HG03196 (cell line): ENCODE measurements at regions not wholly inside any gene's neighbourhood (a gene's known extent, or its start where the extent isn't known, plus 50 kb on each side); places are given as distances from the start of the nearest gene placed in this dataset.

Source experiments
- ATAC-seq: cut with Tn5 transposase; IDR thresholded peaks from one replicate; pipeline ENCODE4 v1.9.1; 2021; ENCODE audit not compliant: unreplicated experiment

GRCh38 chr11:71201936-71202597, 50.3 kb downstream of the SHANK2 start:
- no peak for ATAC-seq

GRCh38 chr11:71201231-71201630, 51.1 kb downstream of the SHANK2 start:
- ATAC-seq: no peak

- no peak for ATAC-seq
Measured at GRCh38 chr11:71200761-71201160, 51.6 kb downstream of the SHANK2 start.

- ATAC-seq: no peak
Measured at GRCh38 chr11:71200172-71200716, 52.1 kb downstream of the SHANK2 start.

GRCh38 chr11:71199226-71199820, 53.1 kb downstream of the SHANK2 start:
- ATAC-seq: no peak

GRCh38 chr11:71198823-71199165, 53.6 kb downstream of the SHANK2 start:
- no peak for ATAC-seq

- ATAC-seq: no peak
Measured at GRCh38 chr11:71198141-71198822, 54.1 kb downstream of the SHANK2 start.

- no peak for ATAC-seq
Measured at GRCh38 chr11:71197096-71197495, 55.3 kb downstream of the SHANK2 start.

- ATAC-seq: no peak
Measured at GRCh38 chr11:71194710-71195109, 57.7 kb downstream of the SHANK2 start.

GRCh38 chr11:71193431-71193830, 58.9 kb downstream of the SHANK2 start:
- ATAC-seq: no peak

- ATAC-seq: no peak
Measured at GRCh38 chr11:71192629-71193028, 59.7 kb downstream of the SHANK2 start.

- no peak for ATAC-seq
Measured at GRCh38 chr11:71191201-71191600, 61.2 kb downstream of the SHANK2 start.

GRCh38 chr11:71190551-71190950, 61.8 kb downstream of the SHANK2 start:
- no peak for ATAC-seq

GRCh38 chr11:71189768-71190315, 62.5 kb downstream of the SHANK2 start:
- ATAC-seq: no peak

- ATAC-seq: no peak
Measured at GRCh38 chr11:71188886-71189767, 63.2 kb downstream of the SHANK2 start.

GRCh38 chr11:71188073-71188472, 64.3 kb downstream of the SHANK2 start:
- no peak for ATAC-seq

- ATAC-seq: no peak
Measured at GRCh38 chr11:71186806-71187205, 65.6 kb downstream of the SHANK2 start.

- no peak for ATAC-seq
Measured at GRCh38 chr11:71185411-71185810, 67.0 kb downstream of the SHANK2 start.

- no peak for ATAC-seq
Measured at GRCh38 chr11:71184421-71185210, 67.8 kb downstream of the SHANK2 start.

- ATAC-seq: no peak
Measured at GRCh38 chr11:71183878-71184277, 68.5 kb downstream of the SHANK2 start.
